SK-N-SH (cell line): ENCODE measurements at regions not wholly inside any gene's neighbourhood (a gene's known extent, or its start where the extent isn't known, plus 50 kb on each side); places are given as distances from the start of the nearest gene placed in this dataset.

Experiments
- CHD2 ChIP-seq: fragments of 150-350 bp; IDR thresholded peaks from 2 replicates; pipeline ENCODE4 v1.6.1; 2018; ENCODE audit warnings: low read length; ENCODE audit not compliant: partially characterized antibody
- ELF1 ChIP-seq: IDR thresholded peaks from 2 replicates; pipeline ENCODE4 v1.4.0; 2012
- EZH2phosphoT487 ChIP-seq: fragments of 200-600 bp; sonication (generic); IDR thresholded peaks from 2 replicates; pipeline ENCODE4 v1.6.1; 2017; ENCODE audit warnings: low read depth, mixed run types, mild to moderate bottlenecking, antibody characterized with exemption, moderate library complexity, borderline replicate concordance
- FOXJ3 ChIP-seq: sonication (generic); formaldehyde crosslinking; IDR thresholded peaks from 2 replicates; pipeline ENCODE4 v1.5.1; 2020; ENCODE audit warnings: mild to moderate bottlenecking, missing genetic modification reagents
- GABPA ChIP-seq: IDR thresholded peaks from 2 replicates; pipeline ENCODE4 v1.4.0; 2012; ENCODE audit warnings: low read depth, mild to moderate bottlenecking
- GATA2 ChIP-seq: sonication (generic); formaldehyde crosslinking; IDR thresholded peaks from 2 replicates; pipeline ENCODE4 v1.5.0; 2020; ENCODE audit warnings: mild to moderate bottlenecking, missing genetic modification reagents
- POLR2AphosphoS5 ChIP-seq: IDR thresholded peaks from 2 replicates; pipeline ENCODE4 v1.6.1; 2012; ENCODE audit warnings: low read depth, low read length
- TAF1 ChIP-seq: IDR thresholded peaks from 2 replicates; pipeline ENCODE4 v1.6.1; 2012; ENCODE audit warnings: low read depth, mild to moderate bottlenecking, low read length, moderate library complexity, borderline replicate concordance
- TF ChIP-seq, protein P1 (sequence below): fragments of 200-600 bp; sonication (generic); IDR thresholded peaks from 2 replicates; pipeline ENCODE4 v1.6.1; 2017; ENCODE audit warnings: antibody characterized with exemption, mild to moderate bottlenecking, moderate library complexity
- TF ChIP-seq, protein P2 (sequence below): IDR thresholded peaks from 2 replicates; pipeline ENCODE4 v1.4.0; 2012; ENCODE audit warnings: low read depth, borderline replicate concordance

DNA sequence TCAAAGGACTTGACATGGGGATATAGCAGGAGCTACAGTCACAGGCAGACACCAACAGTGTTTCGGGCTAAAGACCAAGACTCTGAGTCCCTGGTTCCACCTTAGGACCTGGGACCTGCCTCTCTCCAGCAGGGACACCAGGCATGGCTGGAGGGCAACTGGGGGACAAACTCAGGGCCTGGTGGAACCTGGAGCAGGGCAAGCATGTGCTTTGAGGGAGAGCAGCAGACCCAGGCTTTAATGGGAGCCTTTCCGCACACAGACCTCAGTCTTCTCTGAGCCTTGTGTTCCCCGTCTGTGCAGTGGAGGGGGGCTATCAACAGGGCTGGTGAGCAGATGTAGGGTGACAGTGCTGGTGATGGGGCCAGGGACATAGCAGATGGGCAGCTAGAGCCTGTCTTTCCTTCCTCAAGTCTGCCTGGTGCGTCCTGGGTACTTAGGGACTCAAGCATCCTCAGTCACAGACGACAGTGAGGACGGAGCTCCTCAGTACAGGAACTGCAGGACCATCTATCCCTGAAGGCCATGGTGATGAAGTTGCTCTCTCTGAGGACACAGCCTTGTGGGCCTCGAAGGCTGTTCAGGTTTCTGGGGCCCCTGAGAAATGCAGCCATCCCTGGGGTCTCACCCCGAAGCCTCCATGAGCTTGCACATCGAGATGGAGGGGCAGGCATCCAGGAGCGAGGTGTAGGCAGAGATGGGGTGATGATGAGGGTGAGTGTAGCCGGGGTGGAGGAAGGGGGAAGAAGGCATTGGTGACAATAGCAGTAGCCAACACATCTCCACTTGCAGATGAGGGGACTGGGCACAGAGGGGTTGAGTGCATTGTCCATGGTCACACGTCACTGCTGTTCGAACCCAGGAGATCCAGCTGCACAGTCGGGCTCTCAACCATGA, 593.4 kb downstream of the PTPRU start:
- TF ChIP-seq, protein P1, sequence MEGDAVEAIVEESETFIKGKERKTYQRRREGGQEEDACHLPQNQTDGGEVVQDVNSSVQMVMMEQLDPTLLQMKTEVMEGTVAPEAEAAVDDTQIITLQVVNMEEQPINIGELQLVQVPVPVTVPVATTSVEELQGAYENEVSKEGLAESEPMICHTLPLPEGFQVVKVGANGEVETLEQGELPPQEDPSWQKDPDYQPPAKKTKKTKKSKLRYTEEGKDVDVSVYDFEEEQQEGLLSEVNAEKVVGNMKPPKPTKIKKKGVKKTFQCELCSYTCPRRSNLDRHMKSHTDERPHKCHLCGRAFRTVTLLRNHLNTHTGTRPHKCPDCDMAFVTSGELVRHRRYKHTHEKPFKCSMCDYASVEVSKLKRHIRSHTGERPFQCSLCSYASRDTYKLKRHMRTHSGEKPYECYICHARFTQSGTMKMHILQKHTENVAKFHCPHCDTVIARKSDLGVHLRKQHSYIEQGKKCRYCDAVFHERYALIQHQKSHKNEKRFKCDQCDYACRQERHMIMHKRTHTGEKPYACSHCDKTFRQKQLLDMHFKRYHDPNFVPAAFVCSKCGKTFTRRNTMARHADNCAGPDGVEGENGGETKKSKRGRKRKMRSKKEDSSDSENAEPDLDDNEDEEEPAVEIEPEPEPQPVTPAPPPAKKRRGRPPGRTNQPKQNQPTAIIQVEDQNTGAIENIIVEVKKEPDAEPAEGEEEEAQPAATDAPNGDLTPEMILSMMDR = no peak
- TF ChIP-seq POLR2AphosphoS5 (no peak), TAF1 (no peak), FOXJ3 (no peak), EZH2phosphoT487 (no peak), GABPA (no peak), GATA2 (CRISPR knock-in tag) (no peak), CHD2 (no peak), ELF1 (no peak)
- TF ChIP-seq, protein P2, sequence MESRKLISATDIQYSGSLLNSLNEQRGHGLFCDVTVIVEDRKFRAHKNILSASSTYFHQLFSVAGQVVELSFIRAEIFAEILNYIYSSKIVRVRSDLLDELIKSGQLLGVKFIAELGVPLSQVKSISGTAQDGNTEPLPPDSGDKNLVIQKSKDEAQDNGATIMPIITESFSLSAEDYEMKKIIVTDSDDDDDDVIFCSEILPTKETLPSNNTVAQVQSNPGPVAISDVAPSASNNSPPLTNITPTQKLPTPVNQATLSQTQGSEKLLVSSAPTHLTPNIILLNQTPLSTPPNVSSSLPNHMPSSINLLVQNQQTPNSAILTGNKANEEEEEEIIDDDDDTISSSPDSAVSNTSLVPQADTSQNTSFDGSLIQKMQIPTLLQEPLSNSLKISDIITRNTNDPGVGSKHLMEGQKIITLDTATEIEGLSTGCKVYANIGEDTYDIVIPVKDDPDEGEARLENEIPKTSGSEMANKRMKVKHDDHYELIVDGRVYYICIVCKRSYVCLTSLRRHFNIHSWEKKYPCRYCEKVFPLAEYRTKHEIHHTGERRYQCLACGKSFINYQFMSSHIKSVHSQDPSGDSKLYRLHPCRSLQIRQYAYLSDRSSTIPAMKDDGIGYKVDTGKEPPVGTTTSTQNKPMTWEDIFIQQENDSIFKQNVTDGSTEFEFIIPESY = no peak
